Thyroid gland (tissue), 4 donors: ENCODE measurements at regions not wholly inside any gene's neighbourhood (a gene's known extent, or its start where the extent isn't known, plus 50 kb on each side); places are given as distances from the start of the nearest gene placed in this dataset.
"Not testable (repeated sequence)": the region's sequence is repeated elsewhere in the genome, so short reads cannot be mapped to it uniquely, and the experiment has no call there.

Experiments used
- POLR2A ChIP-seq, 2 donors: fragments of 450-650 bp; IDR thresholded peaks; one replicate each; pipeline ENCODE4 v1.6.1; 2017; ENCODE audit warnings: antibody characterized with exemption in 2 of 2, mild to moderate bottlenecking in 2 of 2, moderate library complexity in 1 of 2
- TF ChIP-seq, protein P1 (sequence below), 6 experiments: fragments of 200-600 bp in 3 of 6; fragments of 450-650 bp in 3 of 6; sonication (generic) in 3 of 6; IDR thresholded peaks; one replicate each; pipeline ENCODE4 v1.5.1; 2016 to 2019; ENCODE audit warnings: antibody characterized with exemption in 6 of 6, mild to moderate bottlenecking in 2 of 6, inconsistent platforms in 1 of 6, moderate library complexity in 1 of 6

DNA sequence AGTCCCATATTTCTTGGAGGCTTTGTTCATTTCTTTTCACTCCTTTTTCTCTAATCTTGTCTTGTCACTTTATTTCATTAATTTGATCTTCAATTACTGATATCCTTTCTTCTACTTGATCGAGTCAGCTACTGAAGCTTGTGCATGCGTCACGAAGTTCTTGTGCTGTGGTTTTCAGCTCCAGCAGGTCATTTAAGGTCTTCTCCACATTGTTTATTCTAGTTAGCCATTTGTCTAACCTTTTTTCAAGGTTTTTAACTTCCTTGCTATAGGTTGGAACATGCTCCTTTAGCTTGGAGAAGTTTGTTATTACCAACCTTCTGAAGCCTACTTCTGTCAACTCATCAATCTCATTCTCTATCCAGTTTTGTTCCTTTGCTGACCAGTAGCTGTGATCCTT, 234.0 kb downstream of the ATPSCKMT start:
- TF ChIP-seq, protein P1, sequence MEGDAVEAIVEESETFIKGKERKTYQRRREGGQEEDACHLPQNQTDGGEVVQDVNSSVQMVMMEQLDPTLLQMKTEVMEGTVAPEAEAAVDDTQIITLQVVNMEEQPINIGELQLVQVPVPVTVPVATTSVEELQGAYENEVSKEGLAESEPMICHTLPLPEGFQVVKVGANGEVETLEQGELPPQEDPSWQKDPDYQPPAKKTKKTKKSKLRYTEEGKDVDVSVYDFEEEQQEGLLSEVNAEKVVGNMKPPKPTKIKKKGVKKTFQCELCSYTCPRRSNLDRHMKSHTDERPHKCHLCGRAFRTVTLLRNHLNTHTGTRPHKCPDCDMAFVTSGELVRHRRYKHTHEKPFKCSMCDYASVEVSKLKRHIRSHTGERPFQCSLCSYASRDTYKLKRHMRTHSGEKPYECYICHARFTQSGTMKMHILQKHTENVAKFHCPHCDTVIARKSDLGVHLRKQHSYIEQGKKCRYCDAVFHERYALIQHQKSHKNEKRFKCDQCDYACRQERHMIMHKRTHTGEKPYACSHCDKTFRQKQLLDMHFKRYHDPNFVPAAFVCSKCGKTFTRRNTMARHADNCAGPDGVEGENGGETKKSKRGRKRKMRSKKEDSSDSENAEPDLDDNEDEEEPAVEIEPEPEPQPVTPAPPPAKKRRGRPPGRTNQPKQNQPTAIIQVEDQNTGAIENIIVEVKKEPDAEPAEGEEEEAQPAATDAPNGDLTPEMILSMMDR (IDR thresholded peaks at IDR 0.05), result not testable (repeated sequence)
- not testable (repeated sequence) for TF ChIP-seq POLR2A (IDR thresholded peaks at IDR 0.05)
